ENCODE measurements at regions not wholly inside any gene's neighbourhood (a gene's known extent, or its start where the extent isn't known, plus 50 kb on each side); places are given as distances from the start of the nearest gene placed in this dataset.

- Histone ChIP-seq H3K9me3 (ENCODE audit: control insufficient read depth in 2 of 2, low read length in 2 of 2) (peaks cover 0 to 2% of the 10 kb centered on the region in 2 donors), H3K36me3 (ENCODE audit: control insufficient read depth in 2 of 2, insufficient read depth in 2 of 2, low read length in 2 of 2) (no peaks in the 10 kb centered on the region), H3K4me3 (ENCODE audit: low read length in 2 of 2) (no peak overlapping the region), H3K9ac (ENCODE audit: low read length in 2 of 2) (no peak overlapping the region), H3K27ac (ENCODE audit: low read length) (no peak overlapping the region), H3K4me1 (ENCODE audit: control insufficient read depth, insufficient read depth, low read length) (no peaks in the 10 kb centered on the region), H3K27me3 (ENCODE audit: control insufficient read depth in 1 of 2, insufficient read depth in 2 of 2, low read length in 2 of 2) (peaks cover 2 to 4% of the 10 kb centered on the region in 2 donors)
Observed at GRCh38 chr1:38690790-38691449, 168.7 kb downstream of the RRAGC start.

- Histone ChIP-seq H3K36me3 (ENCODE audit: control insufficient read depth in 2 of 2, insufficient read depth in 2 of 2, low read length in 2 of 2) (no peaks in the 10 kb centered on the region), H3K4me3 (ENCODE audit: low read length in 2 of 2) (no peak overlapping the region), H3K4me1 (ENCODE audit: control insufficient read depth, insufficient read depth, low read length) (no peaks in the 10 kb centered on the region), H3K27ac (ENCODE audit: low read length) (no peak overlapping the region), H3K27me3 (ENCODE audit: control insufficient read depth in 1 of 2, insufficient read depth in 2 of 2, low read length in 2 of 2) (peaks cover 5 to 10% of the 10 kb centered on the region in 2 donors), H3K9ac (ENCODE audit: low read length in 2 of 2) (no peak overlapping the region), H3K9me3 (ENCODE audit: control insufficient read depth in 2 of 2, low read length in 2 of 2) (peaks cover 0 to 2% of the 10 kb centered on the region in 2 donors)
Observed at GRCh38 chr1:38686927-38687255, 172.7 kb downstream of the RRAGC start.

- Histone ChIP-seq H3K36me3 (ENCODE audit: control insufficient read depth in 2 of 2, insufficient read depth in 2 of 2, low read length in 2 of 2) (no peaks in the 10 kb centered on the region), H3K27me3 (ENCODE audit: control insufficient read depth in 1 of 2, insufficient read depth in 2 of 2, low read length in 2 of 2) (peaks cover 5 to 10% of the 10 kb centered on the region in 2 donors), H3K27ac (ENCODE audit: low read length) (no peak overlapping the region)
Observed at GRCh38 chr1:38686167-38686926, 173.2 kb downstream of the RRAGC start.

GRCh38 chr1:38685388-38685787 is 174.2 kb downstream of the RRAGC start:
- peaks cover 5 to 10% of the 10 kb centered on the region in 2 donors for H3K27me3 ChIP-seq (ENCODE audit: control insufficient read depth in 1 of 2, insufficient read depth in 2 of 2, low read length in 2 of 2)
- H3K9ac ChIP-seq (ENCODE audit: low read length in 2 of 2): no peak overlapping the region
- no peak overlapping the region for H3K4me3 ChIP-seq (ENCODE audit: low read length in 2 of 2)
- H3K27ac ChIP-seq (ENCODE audit: low read length): no peak overlapping the region
- no peaks in the 10 kb centered on the region for H3K9me3 ChIP-seq (ENCODE audit: control insufficient read depth in 2 of 2, low read length in 2 of 2)
- H3K4me1 ChIP-seq (ENCODE audit: control insufficient read depth, insufficient read depth, low read length): no peaks in the 10 kb centered on the region
- H3K36me3 ChIP-seq (ENCODE audit: control insufficient read depth in 2 of 2, insufficient read depth in 2 of 2, low read length in 2 of 2): no peaks in the 10 kb centered on the region

More at GRCh38 chr1:38686167-38686926, 173.2 kb downstream of the RRAGC start:
- H3K9me3 ChIP-seq (ENCODE audit: control insufficient read depth in 2 of 2, low read length in 2 of 2): peaks cover 0 to 2% of the 10 kb centered on the region in 2 donors
- H3K4me1 ChIP-seq (ENCODE audit: control insufficient read depth, insufficient read depth, low read length): no peaks in the 10 kb centered on the region
- no peak overlapping the region for H3K9ac ChIP-seq (ENCODE audit: low read length in 2 of 2)
- no peak overlapping the region for H3K4me3 ChIP-seq (ENCODE audit: low read length in 2 of 2)

- no peak overlapping the region for H3K27ac ChIP-seq (ENCODE audit: low read length)
- H3K9ac ChIP-seq (ENCODE audit: low read length in 2 of 2): no peak overlapping the region
- no peaks in the 10 kb centered on the region for H3K36me3 ChIP-seq (ENCODE audit: control insufficient read depth in 2 of 2, insufficient read depth in 2 of 2, low read length in 2 of 2)
- no peak overlapping the region for H3K4me3 ChIP-seq (ENCODE audit: low read length in 2 of 2)
- no peaks in the 10 kb centered on the region for H3K4me1 ChIP-seq (ENCODE audit: control insufficient read depth, insufficient read depth, low read length)
- H3K27me3 ChIP-seq (ENCODE audit: control insufficient read depth in 1 of 2, insufficient read depth in 2 of 2, low read length in 2 of 2): peaks cover 6% of the 10 kb centered on the region in 2 donors
- H3K9me3 ChIP-seq (ENCODE audit: control insufficient read depth in 2 of 2, low read length in 2 of 2): no peaks in the 10 kb centered on the region
Observed at GRCh38 chr1:38680801-38681510, 178.6 kb downstream of the RRAGC start.

- no peak overlapping the region for H3K27ac ChIP-seq (ENCODE audit: low read length)
- no peak overlapping the region for H3K9ac ChIP-seq (ENCODE audit: low read length in 2 of 2)
- no peaks in the 10 kb centered on the region for H3K36me3 ChIP-seq (ENCODE audit: control insufficient read depth in 2 of 2, insufficient read depth in 2 of 2, low read length in 2 of 2)
Observed at GRCh38 chr1:38677756-38678155, 181.8 kb downstream of the RRAGC start.

GRCh38 chr1:38677311-38677710 is 182.3 kb downstream of the RRAGC start:
- H3K27ac ChIP-seq (ENCODE audit: low read length): no peak overlapping the region
- no peak overlapping the region for H3K4me3 ChIP-seq (ENCODE audit: low read length in 2 of 2)
- H3K9me3 ChIP-seq (ENCODE audit: control insufficient read depth in 2 of 2, low read length in 2 of 2): no peaks in the 10 kb centered on the region
- no peak overlapping the region for H3K9ac ChIP-seq (ENCODE audit: low read length in 2 of 2)
- H3K36me3 ChIP-seq (ENCODE audit: control insufficient read depth in 2 of 2, insufficient read depth in 2 of 2, low read length in 2 of 2): no peaks in the 10 kb centered on the region
- H3K27me3 ChIP-seq (ENCODE audit: control insufficient read depth in 1 of 2, insufficient read depth in 2 of 2, low read length in 2 of 2): peaks cover 0 to 2% of the 10 kb centered on the region in 2 donors
- no peaks in the 10 kb centered on the region for H3K4me1 ChIP-seq (ENCODE audit: control insufficient read depth, insufficient read depth, low read length)

More at GRCh38 chr1:38677756-38678155, 181.8 kb downstream of the RRAGC start:
- H3K27me3 ChIP-seq (ENCODE audit: control insufficient read depth in 1 of 2, insufficient read depth in 2 of 2, low read length in 2 of 2): peaks cover 0 to 2% of the 10 kb centered on the region in 2 donors
- H3K4me3 ChIP-seq (ENCODE audit: low read length in 2 of 2): no peak overlapping the region
- H3K4me1 ChIP-seq (ENCODE audit: control insufficient read depth, insufficient read depth, low read length): no peaks in the 10 kb centered on the region
- no peaks in the 10 kb centered on the region for H3K9me3 ChIP-seq (ENCODE audit: control insufficient read depth in 2 of 2, low read length in 2 of 2)

GRCh38 chr1:38672692-38673091 is 186.9 kb downstream of the RRAGC start:
- H3K9me3 ChIP-seq (ENCODE audit: control insufficient read depth in 2 of 2, low read length in 2 of 2): no peaks in the 10 kb centered on the region

GRCh38 chr1:38671221-38671620 is 188.4 kb downstream of the RRAGC start:
- no peaks in the 10 kb centered on the region for H3K4me1 ChIP-seq (ENCODE audit: control insufficient read depth, insufficient read depth, low read length)
- H3K9me3 ChIP-seq (ENCODE audit: control insufficient read depth in 2 of 2, low read length in 2 of 2): no peaks in the 10 kb centered on the region
- no peaks in the 10 kb centered on the region for H3K36me3 ChIP-seq (ENCODE audit: control insufficient read depth in 2 of 2, insufficient read depth in 2 of 2, low read length in 2 of 2)
- H3K27me3 ChIP-seq (ENCODE audit: control insufficient read depth in 1 of 2, insufficient read depth in 2 of 2, low read length in 2 of 2): peaks cover 3 to 8% of the 10 kb centered on the region in 2 donors
- H3K27ac ChIP-seq (ENCODE audit: low read length): no peak overlapping the region
- H3K4me3 ChIP-seq (ENCODE audit: low read length in 2 of 2): no peak overlapping the region
- H3K9ac ChIP-seq (ENCODE audit: low read length in 2 of 2): no peak overlapping the region

More at GRCh38 chr1:38672692-38673091, 186.9 kb downstream of the RRAGC start:
- H3K27me3 ChIP-seq (ENCODE audit: control insufficient read depth in 1 of 2, insufficient read depth in 2 of 2, low read length in 2 of 2): peaks cover 1 to 7% of the 10 kb centered on the region in 2 donors
- H3K27ac ChIP-seq (ENCODE audit: low read length): no peak overlapping the region
- H3K9ac ChIP-seq (ENCODE audit: low read length in 2 of 2): no peak overlapping the region
- no peaks in the 10 kb centered on the region for H3K36me3 ChIP-seq (ENCODE audit: control insufficient read depth in 2 of 2, insufficient read depth in 2 of 2, low read length in 2 of 2)
- H3K4me3 ChIP-seq (ENCODE audit: low read length in 2 of 2): no peak overlapping the region
- H3K4me1 ChIP-seq (ENCODE audit: control insufficient read depth, insufficient read depth, low read length): no peaks in the 10 kb centered on the region

- no peak overlapping the region for H3K4me3 ChIP-seq (ENCODE audit: low read length in 2 of 2)
- no peak overlapping the region for H3K27ac ChIP-seq (ENCODE audit: low read length)
- no peaks in the 10 kb centered on the region for H3K4me1 ChIP-seq (ENCODE audit: control insufficient read depth, insufficient read depth, low read length)
- no peaks in the 10 kb centered on the region for H3K36me3 ChIP-seq (ENCODE audit: control insufficient read depth in 2 of 2, insufficient read depth in 2 of 2, low read length in 2 of 2)
- H3K9ac ChIP-seq (ENCODE audit: low read length in 2 of 2): no peak overlapping the region
- H3K9me3 ChIP-seq (ENCODE audit: control insufficient read depth in 2 of 2, low read length in 2 of 2): no peaks in the 10 kb centered on the region
- peaks cover 3 to 7% of the 10 kb centered on the region in 2 donors for H3K27me3 ChIP-seq (ENCODE audit: control insufficient read depth in 1 of 2, insufficient read depth in 2 of 2, low read length in 2 of 2)
Observed at GRCh38 chr1:38670544-38671122, 188.9 kb downstream of the RRAGC start.
